Esophagus muscularis mucosa (tissue), 4 donors: ENCODE measurements at regions not wholly inside any gene's neighbourhood (a gene's known extent, or its start where the extent isn't known, plus 50 kb on each side); places are given as distances from the start of the nearest gene placed in this dataset.

Source experiments
- EP300 ChIP-seq: sonication (generic); formaldehyde crosslinking; IDR thresholded peaks from one replicate; pipeline ENCODE4 v1.6.1; 2017; ENCODE audit warnings: antibody characterized with exemption
- POLR2AphosphoS5 ChIP-seq, 2 donors: sonication (generic); formaldehyde crosslinking; IDR thresholded peaks; one replicate each; pipeline ENCODE4 v1.6.1; 2017; ENCODE audit warnings: antibody characterized with exemption in 2 of 2
- TF ChIP-seq, protein P1 (sequence below), 3 experiments: fragments of 200-600 bp in 2 of 3; fragments of 450-650 bp in 1 of 3; sonication (generic) in 2 of 3; IDR thresholded peaks; one replicate each; pipeline ENCODE4 v1.5.1; 2017 to 2019; ENCODE audit warnings: antibody characterized with exemption in 3 of 3, mild to moderate bottlenecking in 2 of 3, moderate library complexity in 1 of 3

DNA sequence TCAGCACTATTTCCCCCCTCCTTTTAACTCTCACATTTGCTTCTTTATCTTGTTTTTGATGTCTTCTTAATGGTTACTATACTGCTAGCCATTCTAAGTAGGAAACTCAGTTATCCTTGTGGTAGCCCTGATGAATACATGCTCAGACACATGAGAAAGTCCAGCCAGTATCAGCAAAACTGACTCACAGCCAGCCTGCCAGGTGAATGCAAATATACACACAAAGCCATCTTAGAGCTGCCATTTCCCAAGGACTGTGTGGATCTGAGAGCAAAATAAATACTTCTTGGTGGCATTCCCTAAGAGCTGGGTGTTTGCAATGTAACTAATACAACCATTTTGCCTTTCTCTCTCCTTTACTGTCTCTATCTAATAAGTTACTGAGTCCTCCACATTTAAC lies 455.2 kb downstream of the CCER1 start:
- TF ChIP-seq, protein P1, sequence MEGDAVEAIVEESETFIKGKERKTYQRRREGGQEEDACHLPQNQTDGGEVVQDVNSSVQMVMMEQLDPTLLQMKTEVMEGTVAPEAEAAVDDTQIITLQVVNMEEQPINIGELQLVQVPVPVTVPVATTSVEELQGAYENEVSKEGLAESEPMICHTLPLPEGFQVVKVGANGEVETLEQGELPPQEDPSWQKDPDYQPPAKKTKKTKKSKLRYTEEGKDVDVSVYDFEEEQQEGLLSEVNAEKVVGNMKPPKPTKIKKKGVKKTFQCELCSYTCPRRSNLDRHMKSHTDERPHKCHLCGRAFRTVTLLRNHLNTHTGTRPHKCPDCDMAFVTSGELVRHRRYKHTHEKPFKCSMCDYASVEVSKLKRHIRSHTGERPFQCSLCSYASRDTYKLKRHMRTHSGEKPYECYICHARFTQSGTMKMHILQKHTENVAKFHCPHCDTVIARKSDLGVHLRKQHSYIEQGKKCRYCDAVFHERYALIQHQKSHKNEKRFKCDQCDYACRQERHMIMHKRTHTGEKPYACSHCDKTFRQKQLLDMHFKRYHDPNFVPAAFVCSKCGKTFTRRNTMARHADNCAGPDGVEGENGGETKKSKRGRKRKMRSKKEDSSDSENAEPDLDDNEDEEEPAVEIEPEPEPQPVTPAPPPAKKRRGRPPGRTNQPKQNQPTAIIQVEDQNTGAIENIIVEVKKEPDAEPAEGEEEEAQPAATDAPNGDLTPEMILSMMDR (IDR thresholded peaks at IDR 0.05) = no peak
- no peak for TF ChIP-seq POLR2AphosphoS5 (IDR thresholded peaks at IDR 0.05)
- TF ChIP-seq EP300 = no peak
